ENCODE measurements at regions not wholly inside any gene's neighbourhood (a gene's known extent, or its start where the extent isn't known, plus 50 kb on each side); places are given as distances from the start of the nearest gene placed in this dataset.

GRCh38 chr12:69042970-69043369 lies 110.0 kb upstream of the CPM start:
- no peak overlapping the region for H3K14ac ChIP-seq (ENCODE audit: low read length in 2 of 2)
- H2BK5ac ChIP-seq (ENCODE audit: low read depth, low read length, poor library complexity, severe bottlenecking), result no peak overlapping the region
- no peak overlapping the region for H3K4me3 ChIP-seq (ENCODE audit: insufficient read depth in 1 of 2, low read depth in 1 of 2, low read length in 2 of 2)
- no peaks in the 10 kb centered on the region for H3K27me3 ChIP-seq (ENCODE audit: control insufficient read depth in 1 of 2, insufficient read depth in 1 of 2, low read length in 2 of 2)
- no peak overlapping the region for H4K8ac ChIP-seq (ENCODE audit: low read length)
- no peak overlapping the region for H3K9ac ChIP-seq (ENCODE audit: low read length)
- no peaks in the 10 kb centered on the region for H3K79me1 ChIP-seq (replicated peaks; ENCODE audit: low read length, poor library complexity, severe bottlenecking)
- H3K23ac ChIP-seq (ENCODE audit: low read length in 2 of 2), result no peak overlapping the region
- H3K27ac ChIP-seq (ENCODE audit: low read length, poor library complexity, severe bottlenecking), result no peak overlapping the region
- no peak overlapping the region for H2BK120ac ChIP-seq (ENCODE audit: low read depth, low read length)
- no peak overlapping the region for H2BK12ac ChIP-seq (ENCODE audit: low read length in 2 of 2)
- DNase-seq, result no peak
- no peak overlapping the region for H2AK5ac ChIP-seq (ENCODE audit: low read length, severe bottlenecking)
- no peak overlapping the region for H2AFZ ChIP-seq (ENCODE audit: low read depth, low read length)
- no peak overlapping the region for H2BK15ac ChIP-seq (ENCODE audit: low read depth, poor library complexity, severe bottlenecking)
- H3K36me3 ChIP-seq (ENCODE audit: control insufficient read depth in 1 of 2, insufficient read depth in 2 of 2, low read depth in 1 of 2, low read length in 2 of 2), result no peaks in the 10 kb centered on the region
- no peak overlapping the region for H4K91ac ChIP-seq (ENCODE audit: low read length)
- no peak overlapping the region for H3K4me2 ChIP-seq (ENCODE audit: low read length, poor library complexity, severe bottlenecking)
- H3K18ac ChIP-seq (ENCODE audit: low read depth in 1 of 2, low read length in 2 of 2), result no peak overlapping the region
- H3K9me3 ChIP-seq (ENCODE audit: control insufficient read depth, low read length), result no peaks in the 10 kb centered on the region
- no peak overlapping the region for H3K4ac ChIP-seq (ENCODE audit: low read depth in 1 of 2, low read length in 2 of 2)
- peaks cover 6% of the 10 kb centered on the region for H3K4me1 ChIP-seq (ENCODE audit: control insufficient read depth, insufficient read depth, low read depth, low read length)
- WGBS, result 75% methylated on average over 4 of the region's 4 CpGs

- Histone ChIP-seq H3K9me3 (ENCODE audit: control insufficient read depth, low read length) (no peaks in the 10 kb centered on the region), H2AFZ (ENCODE audit: low read depth, low read length) (no peak overlapping the region), H3K4me3 (ENCODE audit: insufficient read depth in 1 of 2, low read depth in 1 of 2, low read length in 2 of 2) (no peak overlapping the region), H3K23ac (ENCODE audit: low read length in 2 of 2) (no peak overlapping the region), H3K36me3 (ENCODE audit: control insufficient read depth in 1 of 2, insufficient read depth in 2 of 2, low read depth in 1 of 2, low read length in 2 of 2) (no peaks in the 10 kb centered on the region), H3K79me1 (replicated peaks; ENCODE audit: low read length, poor library complexity, severe bottlenecking) (no peaks in the 10 kb centered on the region), H3K18ac (ENCODE audit: low read depth in 1 of 2, low read length in 2 of 2) (no peak overlapping the region), H3K27ac (ENCODE audit: low read length, poor library complexity, severe bottlenecking) (no peak overlapping the region), H3K4me1 (ENCODE audit: control insufficient read depth, insufficient read depth, low read depth, low read length) (peaks cover 6% of the 10 kb centered on the region), H2BK120ac (ENCODE audit: low read depth, low read length) (no peak overlapping the region), H3K9ac (ENCODE audit: low read length) (no peak overlapping the region), H3K14ac (ENCODE audit: low read length in 2 of 2) (no peak overlapping the region), H2AK5ac (ENCODE audit: low read length, severe bottlenecking) (no peak overlapping the region), H3K4ac (ENCODE audit: low read depth in 1 of 2, low read length in 2 of 2) (no peak overlapping the region), H2BK12ac (ENCODE audit: low read length in 2 of 2) (no peak overlapping the region), H3K4me2 (ENCODE audit: low read length, poor library complexity, severe bottlenecking) (no peak overlapping the region), H3K27me3 (ENCODE audit: control insufficient read depth in 1 of 2, insufficient read depth in 1 of 2, low read length in 2 of 2) (no peaks in the 10 kb centered on the region), H2BK15ac (ENCODE audit: low read depth, poor library complexity, severe bottlenecking) (no peak overlapping the region), H2BK5ac (ENCODE audit: low read depth, low read length, poor library complexity, severe bottlenecking) (no peak overlapping the region), H4K91ac (ENCODE audit: low read length) (no peak overlapping the region), H4K8ac (ENCODE audit: low read length) (no peak overlapping the region)
- DNase-seq, result no peak
- WGBS, result 65% methylated on average over 2 of the region's 2 CpGs
These were observed 111.9 kb upstream of the CPM start for GRCh38 chr12:69044887-69045286.

- Histone ChIP-seq H3K9ac (ENCODE audit: low read length) (no peak overlapping the region), H4K8ac (ENCODE audit: low read length) (no peak overlapping the region), H3K18ac (ENCODE audit: low read depth in 1 of 2, low read length in 2 of 2) (no peak overlapping the region), H2AK5ac (ENCODE audit: low read length, severe bottlenecking) (no peak overlapping the region), H3K14ac (ENCODE audit: low read length in 2 of 2) (no peak overlapping the region), H3K27me3 (ENCODE audit: control insufficient read depth in 1 of 2, insufficient read depth in 1 of 2, low read length in 2 of 2) (no peaks in the 10 kb centered on the region), H3K4ac (ENCODE audit: low read depth in 1 of 2, low read length in 2 of 2) (no peak overlapping the region), H3K27ac (ENCODE audit: low read length, poor library complexity, severe bottlenecking) (no peak overlapping the region), H3K4me2 (ENCODE audit: low read length, poor library complexity, severe bottlenecking) (no peak overlapping the region), H2BK5ac (ENCODE audit: low read depth, low read length, poor library complexity, severe bottlenecking) (no peak overlapping the region), H2BK15ac (ENCODE audit: low read depth, poor library complexity, severe bottlenecking) (no peak overlapping the region), H2BK120ac (ENCODE audit: low read depth, low read length) (no peak overlapping the region), H3K4me3 (ENCODE audit: insufficient read depth in 1 of 2, low read depth in 1 of 2, low read length in 2 of 2) (no peak overlapping the region), H3K36me3 (ENCODE audit: control insufficient read depth in 1 of 2, insufficient read depth in 2 of 2, low read depth in 1 of 2, low read length in 2 of 2) (no peaks in the 10 kb centered on the region), H2AFZ (ENCODE audit: low read depth, low read length) (no peak overlapping the region), H3K79me1 (replicated peaks; ENCODE audit: low read length, poor library complexity, severe bottlenecking) (no peaks in the 10 kb centered on the region), H3K23ac (ENCODE audit: low read length in 2 of 2) (no peak overlapping the region), H4K91ac (ENCODE audit: low read length) (no peak overlapping the region), H3K9me3 (ENCODE audit: control insufficient read depth, low read length) (no peaks in the 10 kb centered on the region), H3K4me1 (ENCODE audit: control insufficient read depth, insufficient read depth, low read depth, low read length) (peaks cover 6% of the 10 kb centered on the region), H2BK12ac (ENCODE audit: low read length in 2 of 2) (no peak overlapping the region)
- WGBS, result 97% methylated on average over 6 of the region's 6 CpGs
- no peak for DNase-seq
These were observed 112.5 kb upstream of the CPM start for GRCh38 chr12:69045430-69045829.

GRCh38 chr12:69046363-69046762 lies 113.4 kb upstream of the CPM start:
- peaks cover 6% of the 10 kb centered on the region for H3K4me1 ChIP-seq (ENCODE audit: control insufficient read depth, insufficient read depth, low read depth, low read length)
- H3K4ac ChIP-seq (ENCODE audit: low read depth in 1 of 2, low read length in 2 of 2), result no peak overlapping the region
- WGBS, result 91% methylated on average over 2 of the region's 2 CpGs
- no peak overlapping the region for H4K91ac ChIP-seq (ENCODE audit: low read length)
- no peak overlapping the region for H2AFZ ChIP-seq (ENCODE audit: low read depth, low read length)
- H4K8ac ChIP-seq (ENCODE audit: low read length), result no peak overlapping the region
- H3K4me2 ChIP-seq (ENCODE audit: low read length, poor library complexity, severe bottlenecking), result no peak overlapping the region
- no peak overlapping the region for H3K23ac ChIP-seq (ENCODE audit: low read length in 2 of 2)
- DNase-seq, result no peak
- no peak overlapping the region for H3K9ac ChIP-seq (ENCODE audit: low read length)
- H2BK15ac ChIP-seq (ENCODE audit: low read depth, poor library complexity, severe bottlenecking), result no peak overlapping the region
- H3K4me3 ChIP-seq (ENCODE audit: insufficient read depth in 1 of 2, low read depth in 1 of 2, low read length in 2 of 2), result no peak overlapping the region
- H3K18ac ChIP-seq (ENCODE audit: low read depth in 1 of 2, low read length in 2 of 2), result no peak overlapping the region
- no peaks in the 10 kb centered on the region for H3K79me1 ChIP-seq (replicated peaks; ENCODE audit: low read length, poor library complexity, severe bottlenecking)
- H3K14ac ChIP-seq (ENCODE audit: low read length in 2 of 2), result no peak overlapping the region
- H2AK5ac ChIP-seq (ENCODE audit: low read length, severe bottlenecking), result no peak overlapping the region
- no peaks in the 10 kb centered on the region for H3K9me3 ChIP-seq (ENCODE audit: control insufficient read depth, low read length)
- no peak overlapping the region for H2BK120ac ChIP-seq (ENCODE audit: low read depth, low read length)
- H2BK5ac ChIP-seq (ENCODE audit: low read depth, low read length, poor library complexity, severe bottlenecking), result no peak overlapping the region
- H3K27ac ChIP-seq (ENCODE audit: low read length, poor library complexity, severe bottlenecking), result no peak overlapping the region
- H3K27me3 ChIP-seq (ENCODE audit: control insufficient read depth in 1 of 2, insufficient read depth in 1 of 2, low read length in 2 of 2), result no peaks in the 10 kb centered on the region
- H3K36me3 ChIP-seq (ENCODE audit: control insufficient read depth in 1 of 2, insufficient read depth in 2 of 2, low read depth in 1 of 2, low read length in 2 of 2), result no peaks in the 10 kb centered on the region
- no peak overlapping the region for H2BK12ac ChIP-seq (ENCODE audit: low read length in 2 of 2)

All from mesenchymal stem cell (in vitro differentiated cells and primary cell).